GM19438 (cell line): ENCODE measurements at regions not wholly inside any gene's neighbourhood (a gene's known extent, or its start where the extent isn't known, plus 50 kb on each side); places are given as distances from the start of the nearest gene placed in this dataset.

ENCODE experiments used
- ATAC-seq: cut with Tn5 transposase; IDR thresholded peaks from one replicate; pipeline ENCODE4 v1.9.1; 2021; ENCODE audit warnings: low read depth; ENCODE audit not compliant: unreplicated experiment

- no peak for ATAC-seq
Measured at GRCh38 chr4:15215109-15215508, 212.7 kb upstream of the C1QTNF7 start.

GRCh38 chr4:15226203-15226602 lies 201.6 kb upstream of the C1QTNF7 start:
- ATAC-seq: no peak

- ATAC-seq: peak; percentile 76
Measured at GRCh38 chr4:15231265-15232091, 196.4 kb upstream of the C1QTNF7 start.

GRCh38 chr4:15232366-15233263 lies 195.2 kb upstream of the C1QTNF7 start:
- no peak for ATAC-seq

- no peak for ATAC-seq
Measured at GRCh38 chr4:15233264-15233597, 194.6 kb upstream of the C1QTNF7 start.

GRCh38 chr4:15233626-15234025 lies 194.2 kb upstream of the C1QTNF7 start:
- no peak for ATAC-seq

GRCh38 chr4:15234116-15234855 lies 193.5 kb upstream of the C1QTNF7 start:
- ATAC-seq: no peak

- ATAC-seq: no peak
Measured at GRCh38 chr4:15234856-15235126, 193.0 kb upstream of the C1QTNF7 start.

- no peak for ATAC-seq
Measured at GRCh38 chr4:15235135-15235534, 192.7 kb upstream of the C1QTNF7 start.

GRCh38 chr4:15237648-15238230 lies 190.1 kb upstream of the C1QTNF7 start:
- no peak for ATAC-seq

GRCh38 chr4:15238720-15239119 lies 189.1 kb upstream of the C1QTNF7 start:
- no peak for ATAC-seq

- no peak for ATAC-seq
Measured at GRCh38 chr4:15239866-15240265, 188.0 kb upstream of the C1QTNF7 start.

GRCh38 chr4:15240764-15241163 lies 187.1 kb upstream of the C1QTNF7 start:
- no peak for ATAC-seq

- no peak for ATAC-seq
Measured at GRCh38 chr4:15242021-15242420, 185.8 kb upstream of the C1QTNF7 start.

- ATAC-seq: no peak
Measured at GRCh38 chr4:15244354-15244753, 183.5 kb upstream of the C1QTNF7 start.

- ATAC-seq: no peak
Measured at GRCh38 chr4:15245006-15245530, 182.8 kb upstream of the C1QTNF7 start.

GRCh38 chr4:15250021-15250441 lies 177.8 kb upstream of the C1QTNF7 start:
- ATAC-seq: no peak

GRCh38 chr4:15253349-15253748 lies 174.5 kb upstream of the C1QTNF7 start:
- peak; percentile 84 for ATAC-seq

- no peak for ATAC-seq
Measured at GRCh38 chr4:15254236-15254880, 173.5 kb upstream of the C1QTNF7 start.

- no peak for ATAC-seq
Measured at GRCh38 chr4:15255537-15255936, 172.3 kb upstream of the C1QTNF7 start.
